Loucy (cell line): ENCODE measurements at regions not wholly inside any gene's neighbourhood (a gene's known extent, or its start where the extent isn't known, plus 50 kb on each side); places are given as distances from the start of the nearest gene placed in this dataset.

Experiments used
- H2AFZ ChIP-seq: fragments of 200-600 bp; sonication (generic); 2 replicates; pipeline ENCODE4 v1.6.0; 2016; ENCODE audit warnings: antibody characterized with exemption, mild to moderate bottlenecking, low read length, moderate library complexity
- H3F3A ChIP-seq: fragments of 200-600 bp; 2 replicates; pipeline ENCODE4 v1.6.0; 2016; ENCODE audit warnings: antibody characterized with exemption, low read depth, mild to moderate bottlenecking
- H3K27me3 ChIP-seq: fragments of 200-600 bp; sonication (generic); 2 replicates; pipeline ENCODE4 v1.6.1; 2014; ENCODE audit warnings: low read length, mild to moderate bottlenecking; ENCODE audit not compliant: insufficient read depth, poor library complexity, severe bottlenecking
- H3K36me3 ChIP-seq: fragments of 200-600 bp; sonication (generic); 2 replicates; pipeline ENCODE4 v1.6.1; 2016; ENCODE audit warnings: low read length; ENCODE audit not compliant: insufficient read depth
- H3K4me1 ChIP-seq: fragments of 200-600 bp; sonication (generic); 2 replicates; pipeline ENCODE4 v1.5.1; 2014; ENCODE audit warnings: low read length, mild to moderate bottlenecking; ENCODE audit not compliant: insufficient read depth, poor library complexity, severe bottlenecking
- H3K4me2 ChIP-seq: fragments of 200-600 bp; sonication (generic); 2 replicates; pipeline ENCODE4 v1.6.0; 2014; ENCODE audit warnings: antibody characterized with exemption, low read length, low read depth, mild to moderate bottlenecking; ENCODE audit not compliant: poor library complexity, severe bottlenecking
- H3K4me3 ChIP-seq: fragments of 200-600 bp; sonication (generic); 2 replicates; pipeline ENCODE4 v1.5.1; 2014; ENCODE audit warnings: low read length, mild to moderate bottlenecking, mixed read lengths; ENCODE audit not compliant: poor library complexity, severe bottlenecking
- H3K79me2 ChIP-seq: fragments of 200-600 bp; sonication (generic); 2 replicates; pipeline ENCODE4 v1.6.1; 2014; ENCODE audit warnings: low read length; ENCODE audit not compliant: insufficient read depth
- H3K9ac ChIP-seq: fragments of 200-600 bp; sonication (generic); 2 replicates; pipeline ENCODE4 v1.6.0; 2014; ENCODE audit warnings: mild to moderate bottlenecking, low read depth, low read length, moderate library complexity; ENCODE audit not compliant: poor library complexity, severe bottlenecking
- H3K9me2 ChIP-seq: fragments of 200-600 bp; sonication (generic); replicated peaks from 2 replicates; pipeline ENCODE4 v1.6.1; 2016; ENCODE audit warnings: low read depth, low read length, mixed read lengths
- H3K9me3 ChIP-seq: fragments of 200-600 bp; sonication (generic); 2 replicates; pipeline ENCODE4 v1.6.1; 2014; ENCODE audit warnings: mild to moderate bottlenecking, antibody characterized with exemption, low read length, low read depth; ENCODE audit not compliant: insufficient read depth
- H4K20me1 ChIP-seq: fragments of 200-600 bp; sonication (generic); 2 replicates; pipeline ENCODE4 v1.6.0; 2014; ENCODE audit warnings: antibody characterized with exemption, low read length, mild to moderate bottlenecking; ENCODE audit not compliant: insufficient read depth, poor library complexity, severe bottlenecking
- EZH2phosphoT487 ChIP-seq: fragments of 200-600 bp; IDR thresholded peaks from 2 replicates; pipeline ENCODE4 v1.6.1; 2018; ENCODE audit warnings: antibody characterized with exemption, mild to moderate bottlenecking, moderate library complexity, borderline replicate concordance
- TF ChIP-seq, protein P1 (sequence below): fragments of 200-600 bp; sonication (generic); conservative IDR thresholded peaks from 2 replicates; pipeline ENCODE4 v1.5.1; 2014; ENCODE audit warnings: mild to moderate bottlenecking, antibody characterized with exemption, low read length

DNA sequence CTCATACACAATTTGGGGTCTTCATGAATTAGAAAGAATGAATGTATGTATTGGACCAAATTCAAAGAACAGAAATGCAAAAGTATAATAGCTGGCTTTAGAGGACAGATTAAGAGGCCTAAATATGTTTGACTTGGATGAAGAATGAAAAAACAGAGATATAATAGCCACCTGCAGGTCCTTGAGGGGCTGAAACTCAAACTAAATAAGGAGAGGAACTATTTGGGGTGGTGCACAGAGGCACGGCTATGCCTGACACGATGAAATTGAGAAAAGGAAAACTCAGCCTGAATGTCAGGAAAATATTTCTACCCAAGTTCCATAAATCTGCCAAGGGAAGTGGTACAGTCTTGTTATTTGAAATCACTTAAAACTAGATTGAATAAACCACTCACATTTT lies 222.9 kb upstream of the DDHD1 start:
- no peak for TF ChIP-seq EZH2phosphoT487
- TF ChIP-seq, protein P1, sequence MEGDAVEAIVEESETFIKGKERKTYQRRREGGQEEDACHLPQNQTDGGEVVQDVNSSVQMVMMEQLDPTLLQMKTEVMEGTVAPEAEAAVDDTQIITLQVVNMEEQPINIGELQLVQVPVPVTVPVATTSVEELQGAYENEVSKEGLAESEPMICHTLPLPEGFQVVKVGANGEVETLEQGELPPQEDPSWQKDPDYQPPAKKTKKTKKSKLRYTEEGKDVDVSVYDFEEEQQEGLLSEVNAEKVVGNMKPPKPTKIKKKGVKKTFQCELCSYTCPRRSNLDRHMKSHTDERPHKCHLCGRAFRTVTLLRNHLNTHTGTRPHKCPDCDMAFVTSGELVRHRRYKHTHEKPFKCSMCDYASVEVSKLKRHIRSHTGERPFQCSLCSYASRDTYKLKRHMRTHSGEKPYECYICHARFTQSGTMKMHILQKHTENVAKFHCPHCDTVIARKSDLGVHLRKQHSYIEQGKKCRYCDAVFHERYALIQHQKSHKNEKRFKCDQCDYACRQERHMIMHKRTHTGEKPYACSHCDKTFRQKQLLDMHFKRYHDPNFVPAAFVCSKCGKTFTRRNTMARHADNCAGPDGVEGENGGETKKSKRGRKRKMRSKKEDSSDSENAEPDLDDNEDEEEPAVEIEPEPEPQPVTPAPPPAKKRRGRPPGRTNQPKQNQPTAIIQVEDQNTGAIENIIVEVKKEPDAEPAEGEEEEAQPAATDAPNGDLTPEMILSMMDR: no peak
- H3K9ac ChIP-seq: no peak overlapping the region

DNA sequence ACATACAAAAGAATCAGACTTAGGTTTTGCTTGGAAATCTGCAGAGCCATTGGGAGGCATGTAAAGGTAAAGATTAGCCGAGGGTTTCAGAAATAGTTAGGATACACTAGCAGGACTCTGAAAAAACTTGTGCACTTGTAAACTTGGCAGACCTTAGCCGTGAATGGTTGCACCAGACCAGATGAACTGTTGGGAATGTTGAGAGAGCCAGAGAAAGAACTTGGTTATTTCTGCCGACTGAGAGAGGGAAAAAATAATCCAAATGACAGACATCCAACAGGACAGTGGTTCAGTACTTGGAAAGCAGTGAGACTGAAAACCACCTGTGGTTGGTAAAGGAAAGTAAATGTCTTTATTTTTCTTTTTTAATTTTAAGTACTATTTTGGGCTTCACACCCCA lies 222.5 kb upstream of the DDHD1 start:
- no peak overlapping the region for H3K9ac ChIP-seq
- no peaks in the 10 kb centered on the region for H3F3A ChIP-seq
- no peaks in the 10 kb centered on the region for H3K36me3 ChIP-seq
- TF ChIP-seq, protein P1: no peak
- TF ChIP-seq EZH2phosphoT487: no peak
- H3K27me3 ChIP-seq: no peaks in the 10 kb centered on the region
- no peak overlapping the region for H3K4me2 ChIP-seq
- H3K4me3 ChIP-seq: no peak overlapping the region
- H3K4me1 ChIP-seq: no peaks in the 10 kb centered on the region
- no peaks in the 10 kb centered on the region for H4K20me1 ChIP-seq
- H3K9me3 ChIP-seq: no peaks in the 10 kb centered on the region
- H3K79me2 ChIP-seq: no peaks in the 10 kb centered on the region
- H2AFZ ChIP-seq: no peak overlapping the region
- no peaks in the 10 kb centered on the region for H3K9me2 ChIP-seq

More for the DNA sequence above, 222.9 kb upstream of the DDHD1 start:
- Histone ChIP-seq H3K9me3 (no peaks in the 10 kb centered on the region), H3F3A (no peaks in the 10 kb centered on the region), H3K4me1 (no peaks in the 10 kb centered on the region), H3K4me3 (no peak overlapping the region), H2AFZ (no peak overlapping the region), H4K20me1 (no peaks in the 10 kb centered on the region), H3K79me2 (no peaks in the 10 kb centered on the region), H3K4me2 (no peak overlapping the region), H3K9me2 (no peaks in the 10 kb centered on the region), H3K36me3 (no peaks in the 10 kb centered on the region), H3K27me3 (no peaks in the 10 kb centered on the region)

DNA sequence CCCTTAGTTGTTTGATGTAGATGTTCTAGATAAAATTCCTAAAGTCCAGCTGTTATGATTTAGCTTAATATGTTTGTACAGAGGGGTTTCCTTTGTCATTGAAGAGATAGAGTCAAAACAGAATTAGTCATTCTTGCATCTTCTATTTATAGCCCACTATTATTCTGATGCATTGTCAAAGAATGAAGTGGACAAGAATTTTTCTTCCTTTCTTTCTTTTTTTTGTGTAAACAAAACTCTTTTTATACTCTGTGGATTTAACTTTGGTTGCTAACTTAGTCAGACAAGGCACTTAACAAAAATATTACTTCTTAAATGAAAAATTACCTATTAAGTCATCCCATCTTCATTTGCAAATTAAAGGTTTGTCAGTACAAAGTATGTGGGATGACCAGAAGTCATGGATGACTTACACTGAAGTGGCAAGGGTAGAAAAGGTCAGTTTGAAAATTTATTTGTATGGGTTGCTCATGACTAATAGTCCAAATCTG lies 215.6 kb upstream of the DDHD1 start:
- H4K20me1 ChIP-seq: no peaks in the 10 kb centered on the region
- H2AFZ ChIP-seq: no peak overlapping the region
- H3K27me3 ChIP-seq: no peaks in the 10 kb centered on the region
- no peak overlapping the region for H3K9ac ChIP-seq
- H3K9me3 ChIP-seq: no peaks in the 10 kb centered on the region
- no peak overlapping the region for H3K4me2 ChIP-seq
- no peaks in the 10 kb centered on the region for H3K9me2 ChIP-seq
- TF ChIP-seq EZH2phosphoT487: no peak
- TF ChIP-seq, protein P1: no peak
- H3K4me3 ChIP-seq: no peak overlapping the region
- no peaks in the 10 kb centered on the region for H3F3A ChIP-seq
- no peaks in the 10 kb centered on the region for H3K36me3 ChIP-seq
- H3K4me1 ChIP-seq: no peaks in the 10 kb centered on the region
- H3K79me2 ChIP-seq: no peaks in the 10 kb centered on the region
